Daoy (cell line): ENCODE measurements at regions not wholly inside any gene's neighbourhood (a gene's known extent, or its start where the extent isn't known, plus 50 kb on each side); places are given as distances from the start of the nearest gene placed in this dataset.
"Not testable (repeated sequence)": the region's sequence is repeated elsewhere in the genome, so short reads cannot be mapped to it uniquely, and the experiment has no call there.

Experiments
- DNase-seq: peaks from one replicate; pipeline ENCODE4 v3.0.0-alpha.2; 2015; ENCODE audit warnings: low read depth

DNA sequence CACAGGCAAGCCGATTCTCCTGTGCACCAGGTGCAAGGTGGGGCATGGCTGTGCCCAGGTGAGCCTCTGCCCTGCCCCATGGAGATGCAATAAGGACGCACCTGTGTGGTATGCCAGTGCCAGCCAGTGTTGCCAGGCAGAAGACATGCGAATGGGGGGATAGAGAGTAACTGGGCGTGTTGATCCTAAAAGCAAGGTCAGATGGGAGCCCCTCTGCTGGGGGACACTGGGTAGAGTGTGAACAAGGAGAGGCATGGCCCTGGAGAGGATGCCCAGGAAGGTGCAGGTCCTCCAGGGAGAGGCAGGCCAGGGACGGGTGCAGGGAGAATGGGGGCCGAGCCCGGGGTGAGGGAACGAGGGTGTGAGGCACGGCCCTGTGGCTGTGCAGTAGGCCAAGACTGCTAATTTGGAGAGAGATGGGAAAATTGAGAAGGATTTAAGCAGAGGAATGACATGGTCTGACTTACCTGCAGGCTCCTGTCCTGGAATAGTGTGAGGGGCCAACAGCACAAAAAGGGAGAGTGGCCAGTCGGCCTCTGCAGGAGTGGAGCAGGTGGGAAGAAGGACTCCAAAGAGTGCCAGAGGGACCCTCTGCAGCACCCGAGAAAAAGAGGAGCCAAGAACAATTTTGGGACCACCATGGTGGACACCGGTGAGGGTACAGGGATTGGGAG lies 690.4 kb upstream of the HS6ST1 start:
- DNase-seq = no peak

DNA sequence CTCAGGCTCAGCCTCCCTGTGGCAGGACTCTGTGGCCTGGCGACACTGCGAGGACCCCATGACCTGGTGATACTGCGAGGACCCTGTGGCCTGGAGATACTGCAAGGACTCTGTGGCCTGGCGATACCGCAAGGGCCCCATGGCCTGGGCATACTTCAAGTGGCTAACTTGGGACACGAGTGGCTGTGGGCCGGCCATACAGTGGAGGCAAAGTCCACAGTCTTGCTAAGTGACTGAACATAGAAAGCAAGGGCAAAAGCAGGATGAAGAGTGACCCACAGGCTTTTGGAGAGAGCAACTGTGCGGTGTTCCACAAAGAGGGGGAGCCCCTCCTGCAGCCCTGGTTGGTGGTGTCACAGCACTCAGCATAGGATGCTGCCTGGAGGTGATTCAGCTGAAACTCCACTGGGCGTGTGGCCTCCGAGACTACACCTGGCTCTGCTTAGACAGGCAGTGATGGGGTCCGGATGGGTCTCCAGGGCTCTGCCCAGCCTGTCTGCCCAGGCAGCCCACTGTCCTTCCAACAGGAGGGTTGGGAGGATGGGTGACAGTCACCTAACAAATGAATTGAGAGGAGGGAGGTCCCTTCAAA lies 691.0 kb upstream of the HS6ST1 start:
- DNase-seq = no peak

- DNase-seq = no peak
Observed at GRCh38 chr2:129010262-129010661, 691.6 kb upstream of the HS6ST1 start.

DNA sequence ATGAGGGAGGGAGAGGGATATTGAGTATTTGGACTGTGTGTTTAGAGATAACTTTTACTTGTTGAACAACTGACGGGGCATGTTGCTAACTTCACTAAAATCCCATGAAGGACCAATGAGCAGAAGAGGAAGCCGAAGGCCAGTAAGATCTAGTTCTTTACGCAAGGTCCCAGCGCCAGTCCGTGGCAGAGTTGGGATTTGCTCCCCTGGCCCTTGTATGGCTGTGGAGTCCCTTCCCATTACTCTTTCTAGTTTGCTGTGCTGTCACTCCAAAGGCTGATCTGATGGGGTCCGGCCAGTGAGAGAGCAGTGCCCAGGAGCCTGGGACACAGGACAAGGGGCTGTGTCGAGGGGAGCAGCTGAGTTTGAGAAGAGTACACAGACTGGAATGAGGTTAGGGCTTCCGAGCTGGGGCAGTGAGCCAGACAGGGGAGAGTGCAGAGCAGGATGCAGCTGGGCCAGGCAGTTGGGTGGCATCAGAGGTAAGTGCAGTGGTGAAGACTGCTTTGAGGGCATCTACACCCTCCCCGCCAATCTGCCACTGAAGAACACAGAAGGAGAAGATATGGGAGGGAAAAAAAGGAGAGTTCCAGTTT lies 692.9 kb upstream of the HS6ST1 start:
- no peak for DNase-seq

DNA sequence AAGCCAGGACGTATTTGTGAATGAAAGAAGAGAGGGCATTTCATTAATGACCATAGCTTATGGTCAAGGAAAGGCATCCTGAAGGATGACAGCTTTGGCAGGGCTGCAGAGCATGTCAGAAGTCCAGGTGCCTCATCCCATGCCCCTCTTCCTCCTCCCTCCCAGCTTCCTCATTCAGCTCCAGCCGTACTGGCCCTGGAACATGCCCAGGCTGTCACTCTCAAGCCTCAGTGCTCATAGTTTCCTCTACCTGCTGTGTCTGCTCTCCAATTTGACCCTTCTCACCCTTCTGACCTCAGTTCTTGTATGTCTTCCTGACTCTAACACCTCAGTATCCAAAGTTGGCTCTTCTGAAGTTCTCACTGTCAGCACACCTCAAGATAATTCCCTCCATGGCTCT lies 695.8 kb upstream of the HS6ST1 start:
- no peak for DNase-seq

DNA sequence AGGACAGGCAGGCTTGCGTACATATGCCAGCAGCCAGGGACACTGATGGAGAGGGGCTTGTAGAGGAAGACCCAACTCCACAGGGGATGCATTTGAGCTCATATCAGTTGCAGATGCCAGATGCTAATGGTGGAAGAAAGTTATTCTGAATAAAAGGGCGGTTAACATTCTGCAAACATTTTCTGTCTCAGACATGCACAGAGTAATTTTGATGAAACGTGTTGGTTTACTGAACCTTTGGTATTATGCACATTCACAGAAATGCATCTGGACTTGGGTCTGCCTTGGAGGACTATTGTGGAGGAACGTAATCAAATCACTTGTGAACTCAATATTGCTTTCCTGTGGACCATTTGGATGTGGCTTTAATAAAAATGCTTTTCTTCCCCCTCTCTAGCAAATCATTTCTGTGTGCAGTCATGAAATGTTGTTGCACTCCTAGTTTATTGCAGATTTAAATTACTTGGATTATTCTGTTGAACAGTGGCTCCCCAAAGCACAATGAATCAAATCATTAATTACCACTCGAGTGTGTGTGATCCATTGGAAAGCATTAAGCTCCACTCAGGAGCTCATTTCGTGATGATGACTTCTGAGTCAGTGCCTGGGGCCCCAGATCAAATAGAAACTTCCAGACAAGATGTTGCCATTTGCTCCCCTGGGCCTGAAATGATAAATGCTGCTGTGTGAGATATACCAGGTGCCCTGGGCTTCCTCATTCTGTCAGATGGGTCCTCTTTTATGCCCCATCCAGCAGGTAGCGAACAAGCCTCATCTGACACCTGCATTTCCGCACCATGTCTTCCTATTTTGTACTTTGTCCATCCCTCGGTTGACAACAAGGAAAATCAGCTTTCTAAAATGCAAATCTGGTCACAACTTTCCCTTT lies 697.0 kb upstream of the HS6ST1 start:
- DNase-seq = no peak

DNA sequence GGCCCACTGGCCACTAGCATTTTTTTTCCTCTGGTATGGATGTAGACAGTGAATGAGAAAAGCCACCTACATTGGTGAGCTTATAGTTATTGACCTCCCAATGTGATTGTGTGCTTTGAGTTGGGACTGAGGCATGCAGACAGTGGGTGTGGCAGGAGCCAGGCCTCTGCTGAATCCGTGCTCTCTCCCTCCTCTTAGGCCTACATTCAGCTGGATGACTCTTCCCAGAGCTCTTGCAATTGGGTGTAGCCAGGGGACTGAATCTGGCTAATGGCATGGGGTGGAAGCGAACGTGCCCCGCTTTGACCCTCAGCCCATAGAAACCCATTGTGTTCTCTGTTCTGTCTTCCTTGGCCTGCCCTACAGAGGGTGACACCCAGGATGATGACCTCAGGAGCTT lies 698.3 kb upstream of the HS6ST1 start:
- DNase-seq = no peak

GRCh38 chr2:129024796-129025195 lies 706.1 kb upstream of the HS6ST1 start:
- DNase-seq = no peak

DNA sequence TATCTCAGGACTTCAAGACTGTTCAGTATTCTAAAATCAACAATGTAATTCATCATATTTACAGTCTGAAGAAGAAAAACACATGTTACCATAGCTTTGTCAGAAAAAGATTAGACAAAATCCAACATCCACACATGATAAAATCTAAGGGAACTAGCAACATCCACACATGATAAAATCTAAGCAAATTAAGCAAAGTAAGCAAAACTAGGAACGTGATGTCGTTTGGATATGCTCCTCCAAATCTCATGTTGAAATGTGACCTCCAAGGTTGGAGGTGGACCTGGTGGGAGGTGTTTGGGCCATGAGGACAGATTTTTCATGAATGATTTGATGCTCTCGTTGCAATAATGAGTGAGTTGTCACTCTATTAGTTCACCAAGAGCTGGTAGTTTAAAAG lies 717.3 kb upstream of the HS6ST1 start:
- no peak for DNase-seq

GRCh38 chr2:129043677-129044076 lies 725.0 kb upstream of the HS6ST1 start:
- DNase-seq = not testable (repeated sequence)

GRCh38 chr2:129046475-129046874 lies 727.8 kb upstream of the HS6ST1 start:
- DNase-seq = not testable (repeated sequence)

DNA sequence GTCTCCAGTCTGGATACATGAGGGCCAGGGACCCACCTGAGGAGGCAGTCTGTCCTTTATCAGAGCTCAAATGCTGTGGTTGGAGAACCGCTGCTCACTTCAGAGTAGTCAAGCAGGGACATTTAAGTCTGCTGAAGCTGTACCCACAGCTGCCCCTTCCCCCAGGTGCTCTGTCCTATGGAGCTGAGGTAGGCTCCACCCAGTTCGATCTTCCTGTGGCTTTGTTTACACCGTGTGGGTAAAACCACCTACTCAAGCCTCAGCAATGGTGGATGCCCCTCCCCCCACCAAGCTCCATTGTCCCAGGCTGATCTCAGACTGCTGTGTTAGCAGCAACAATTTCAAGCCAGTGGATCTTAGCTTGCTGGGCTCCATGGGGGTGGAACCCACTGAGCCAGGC lies 731.4 kb upstream of the HS6ST1 start:
- no peak for DNase-seq

- no peak for DNase-seq
Observed at GRCh38 chr2:129055242-129055641, 736.6 kb upstream of the HS6ST1 start.

GRCh38 chr2:129055824-129056223 lies 737.2 kb upstream of the HS6ST1 start:
- DNase-seq = no peak

- DNase-seq = no peak
Observed at GRCh38 chr2:129056309-129056958, 737.8 kb upstream of the HS6ST1 start.

DNA sequence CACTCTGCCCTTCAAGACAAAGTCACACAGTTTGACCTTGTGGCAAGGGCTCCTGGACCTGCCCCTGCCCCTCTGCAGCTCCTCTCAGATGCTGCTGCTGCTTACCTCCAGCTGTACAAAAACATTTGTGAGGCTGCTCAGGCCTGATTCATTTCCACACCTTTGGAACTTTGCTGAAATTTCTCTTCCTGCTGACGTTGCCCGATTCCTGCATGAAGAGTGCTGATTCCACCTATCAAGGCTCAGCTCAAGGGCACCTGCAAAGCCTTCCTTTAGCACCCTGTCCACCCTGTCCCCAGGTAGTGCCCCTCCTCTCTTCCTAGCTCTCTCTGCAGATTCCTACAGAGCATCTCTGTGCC lies 738.3 kb upstream of the HS6ST1 start:
- DNase-seq = no peak

GRCh38 chr2:129058981-129059380 lies 740.3 kb upstream of the HS6ST1 start:
- no peak for DNase-seq

- no peak for DNase-seq
Observed at GRCh38 chr2:129059476-129059875, 740.8 kb upstream of the HS6ST1 start.

- DNase-seq = peak; percentile 2
Observed at GRCh38 chr2:129061069-129061768, 742.6 kb upstream of the HS6ST1 start.

- DNase-seq = no peak
Observed at GRCh38 chr2:129061769-129062121, 743.1 kb upstream of the HS6ST1 start.

DNA sequence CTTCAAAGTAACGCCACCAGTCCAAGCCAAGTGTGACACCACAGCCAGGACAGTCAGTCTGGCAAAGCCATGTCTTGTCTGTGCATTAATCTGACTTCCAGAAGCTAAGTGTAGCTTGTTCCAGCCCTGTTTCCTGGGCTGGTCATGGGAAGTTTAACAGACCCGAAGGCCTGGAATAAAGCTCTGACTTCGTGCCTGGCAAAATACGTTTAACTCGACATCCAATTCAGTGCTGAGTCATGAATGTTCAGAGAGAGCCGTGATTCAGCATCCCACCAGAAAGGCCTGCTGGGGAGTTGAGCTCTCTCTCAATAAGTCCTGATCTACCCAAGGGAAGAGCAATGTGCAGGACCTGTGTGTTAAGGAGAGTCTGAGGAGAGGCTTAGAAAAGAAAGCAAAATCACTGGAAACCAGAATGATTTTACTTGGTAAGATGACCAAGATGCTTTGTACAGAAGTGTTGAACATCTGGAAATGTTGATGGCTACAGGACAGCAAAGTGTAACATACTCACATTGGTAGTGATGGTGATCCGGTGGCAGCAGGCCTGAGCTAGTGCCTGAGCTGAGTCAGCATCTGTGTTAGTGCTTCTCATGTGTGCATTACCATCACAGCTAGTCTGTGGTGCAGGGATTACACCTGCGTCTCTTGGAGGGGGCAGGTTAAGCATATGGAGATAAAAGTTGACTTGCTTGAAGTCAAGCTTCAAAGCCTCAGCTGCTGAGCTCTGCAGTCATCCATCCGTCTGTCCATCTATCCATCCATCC lies 743.7 kb upstream of the HS6ST1 start:
- DNase-seq = no peak
